ENCODE measurements at regions not wholly inside any gene's neighbourhood (a gene's known extent, or its start where the extent isn't known, plus 50 kb on each side); places are given as distances from the start of the nearest gene placed in this dataset.

- Mint-ChIP-seq H3K4me3 (no peak overlapping the region), H3K27me3 (ENCODE audit: low read depth, poor library complexity) (peaks cover 3% of the 10 kb centered on the region), H3K9me3 (peaks cover 30% of the 10 kb centered on the region), H3K27ac (peak overlapping the region; percentile 57), H3K36me3 (ENCODE audit: low read depth) (peaks cover 36% of the 10 kb centered on the region), H3K4me1 (peaks cover 29% of the 10 kb centered on the region)
- TF ChIP-seq CTCF (IDR thresholded peaks at IDR 0.05): no peak
- DNase-seq: no peak
Measured at GRCh38 chr11:32259641-32260081, 168.8 kb downstream of the RCN1 start.

DNA sequence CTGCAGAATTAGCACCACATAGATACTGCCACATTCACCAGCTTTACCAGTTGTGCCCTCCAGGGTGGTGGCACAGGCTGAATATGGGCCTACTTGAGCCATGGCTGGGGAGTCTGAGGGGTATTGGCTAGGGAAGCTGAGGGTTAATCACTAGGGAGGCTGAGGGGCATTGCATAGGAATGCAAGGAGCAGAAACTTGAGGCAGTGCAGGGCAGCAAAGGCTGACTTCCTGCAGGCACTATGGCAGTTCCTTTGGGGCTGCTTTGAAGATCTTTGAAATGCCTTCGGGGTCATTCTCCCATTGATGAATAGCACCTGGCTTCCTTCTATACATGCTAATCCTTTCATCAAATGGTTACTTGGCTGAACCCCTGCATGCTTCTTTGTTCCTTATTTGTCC lies 171.5 kb downstream of the RCN1 start:
- H3K9me3 Mint-ChIP-seq: peaks cover 33% of the 10 kb centered on the region
- H3K27ac Mint-ChIP-seq: no peak overlapping the region
- H3K36me3 Mint-ChIP-seq (ENCODE audit: low read depth): peaks cover 39% of the 10 kb centered on the region
- no peak for TF ChIP-seq CTCF (IDR thresholded peaks at IDR 0.05)
- DNase-seq: no peak
- no peaks in the 10 kb centered on the region for H3K27me3 Mint-ChIP-seq (ENCODE audit: low read depth, poor library complexity)
- no peak overlapping the region for H3K4me3 Mint-ChIP-seq
- peaks cover 30% of the 10 kb centered on the region for H3K4me1 Mint-ChIP-seq

- Mint-ChIP-seq H3K27me3 (ENCODE audit: low read depth, poor library complexity) (no peaks in the 10 kb centered on the region), H3K4me3 (no peak overlapping the region), H3K4me1 (peaks cover 53% of the 10 kb centered on the region), H3K36me3 (ENCODE audit: low read depth) (peaks cover 39% of the 10 kb centered on the region), H3K9me3 (peaks cover 30% of the 10 kb centered on the region), H3K27ac (no peak overlapping the region)
- no peak for DNase-seq
- no peak for TF ChIP-seq CTCF (IDR thresholded peaks at IDR 0.05)
Measured at GRCh38 chr11:32265911-32266310, 169.4 kb downstream of the WT1 start.

DNA sequence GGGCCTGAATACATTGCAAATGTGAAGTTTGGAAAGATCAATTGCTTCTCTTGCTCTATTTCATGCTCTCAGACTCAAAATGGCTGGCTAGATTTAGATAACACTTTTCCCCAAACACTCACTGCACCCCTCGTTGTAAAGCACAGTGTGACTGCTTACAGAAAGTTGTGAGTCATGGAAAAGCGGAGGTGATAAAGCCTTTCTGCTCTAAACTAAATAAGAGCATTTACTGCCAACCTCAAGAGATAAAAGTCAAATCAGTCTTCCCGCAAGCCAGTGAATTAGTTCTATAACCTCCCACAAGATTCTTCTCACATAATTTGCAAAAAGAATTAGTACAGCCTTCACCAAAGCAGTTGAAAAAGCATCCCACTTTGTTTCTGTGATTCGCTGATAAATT lies 168.7 kb downstream of the WT1 start:
- no peak overlapping the region for H3K4me3 Mint-ChIP-seq
- H3K27ac Mint-ChIP-seq: peak overlapping the region; percentile 64
- no peaks in the 10 kb centered on the region for H3K27me3 Mint-ChIP-seq (ENCODE audit: low read depth, poor library complexity)
- peaks cover 36% of the 10 kb centered on the region for H3K36me3 Mint-ChIP-seq (ENCODE audit: low read depth)
- H3K9me3 Mint-ChIP-seq: peaks cover 23% of the 10 kb centered on the region
- no peak for TF ChIP-seq CTCF (IDR thresholded peaks at IDR 0.05)
- H3K4me1 Mint-ChIP-seq: peaks cover 53% of the 10 kb centered on the region
- no peak for DNase-seq

DNA sequence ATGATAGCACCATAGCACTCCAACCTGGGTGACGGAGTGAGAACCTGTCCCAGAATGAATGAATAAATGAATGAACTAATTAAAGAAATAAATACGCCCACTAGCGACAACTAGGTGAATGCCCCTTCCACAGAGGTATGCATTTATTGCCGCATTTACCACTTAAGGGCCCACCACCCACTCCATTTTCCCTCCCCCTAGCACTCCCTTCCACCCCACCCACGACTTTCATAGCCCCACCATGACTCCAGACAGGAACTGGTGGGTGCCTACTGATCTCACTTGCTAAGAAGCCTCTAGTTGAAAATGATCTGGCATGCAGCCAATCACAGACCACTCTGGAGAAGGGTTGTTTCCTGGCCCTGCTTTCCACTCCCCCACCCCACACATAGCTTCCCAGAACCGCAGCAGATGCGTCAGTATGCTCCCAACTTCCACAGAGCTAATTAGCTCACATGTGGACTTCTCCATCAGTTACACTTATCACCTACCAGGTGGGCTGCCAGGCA lies 167.6 kb downstream of the WT1 start:
- no peak overlapping the region for H3K27ac Mint-ChIP-seq
- peaks cover 45% of the 10 kb centered on the region for H3K4me1 Mint-ChIP-seq
- no peaks in the 10 kb centered on the region for H3K27me3 Mint-ChIP-seq (ENCODE audit: low read depth, poor library complexity)
- DNase-seq: no peak
- H3K36me3 Mint-ChIP-seq (ENCODE audit: low read depth): peaks cover 36% of the 10 kb centered on the region
- TF ChIP-seq CTCF (IDR thresholded peaks at IDR 0.05): no peak
- peaks cover 17% of the 10 kb centered on the region for H3K9me3 Mint-ChIP-seq
- H3K4me3 Mint-ChIP-seq: no peak overlapping the region

DNA sequence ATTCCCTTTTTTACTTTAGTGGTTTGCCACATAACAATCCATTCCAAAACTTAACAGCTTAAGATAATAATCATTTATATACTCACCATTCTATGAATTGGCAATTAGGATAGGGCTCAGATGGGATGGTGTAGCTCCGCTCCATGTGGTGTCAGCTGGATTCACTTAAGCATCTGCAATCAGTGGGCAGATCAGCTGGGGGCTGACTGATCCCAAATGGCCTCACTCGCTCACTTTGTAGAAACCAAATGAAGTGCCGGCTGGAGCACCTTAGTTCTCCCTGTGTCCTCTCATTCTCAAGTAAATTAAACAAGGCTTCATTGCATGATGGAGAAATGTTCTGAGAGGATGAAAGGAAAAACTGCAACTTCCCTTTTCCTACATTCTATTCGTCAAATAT lies 161.4 kb downstream of the WT1 start:
- peaks cover 2% of the 10 kb centered on the region for H3K27me3 Mint-ChIP-seq (ENCODE audit: low read depth, poor library complexity)
- DNase-seq: no peak
- H3K4me3 Mint-ChIP-seq: no peak overlapping the region
- peaks cover 45% of the 10 kb centered on the region for H3K4me1 Mint-ChIP-seq
- TF ChIP-seq CTCF (IDR thresholded peaks at IDR 0.05): no peak
- H3K9me3 Mint-ChIP-seq: peaks cover 9% of the 10 kb centered on the region
- H3K36me3 Mint-ChIP-seq (ENCODE audit: low read depth): peaks cover 36% of the 10 kb centered on the region
- no peak overlapping the region for H3K27ac Mint-ChIP-seq

All from nephron progenitor cell (in vitro differentiated cells).